ENCODE measurements at regions not wholly inside any gene's neighbourhood (a gene's known extent, or its start where the extent isn't known, plus 50 kb on each side); places are given as distances from the start of the nearest gene placed in this dataset.

DNA sequence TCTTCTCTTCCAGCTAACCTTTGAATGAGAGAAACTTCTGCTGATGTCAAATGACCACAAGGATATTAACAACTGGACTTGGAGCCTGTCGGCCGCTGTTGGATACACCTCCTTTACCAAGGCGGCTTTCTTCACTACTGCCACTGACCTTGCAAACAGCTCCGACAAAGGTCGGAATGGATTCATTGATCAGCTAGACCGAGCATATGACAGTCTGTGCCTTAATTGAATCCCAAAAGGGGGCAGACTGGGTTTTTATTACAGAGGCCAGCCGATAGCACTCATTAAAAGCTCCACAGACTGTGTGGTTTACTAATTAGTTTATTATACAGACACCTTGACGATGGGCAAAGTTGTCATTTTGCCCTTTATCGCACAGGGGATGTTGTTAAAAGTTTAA, 394.5 kb downstream of the RERGL start:
- Histone ChIP-seq H3K27ac (ENCODE audit: low read length) (no peak overlapping the region), H3K9me3 (ENCODE audit: control insufficient read depth, insufficient read depth, low read depth, low read length) (no peaks in the 10 kb centered on the region), H3K27me3 (ENCODE audit: control insufficient read depth, insufficient read depth, low read length) (no peaks in the 10 kb centered on the region), H3K4me1 (ENCODE audit: control insufficient read depth, insufficient read depth, low read length) (no peaks in the 10 kb centered on the region), H3K4me3 (ENCODE audit: low read depth in 2 of 2, low read length in 2 of 2) (no peak overlapping the region), H3K36me3 (ENCODE audit: control insufficient read depth, insufficient read depth, low read length) (no peaks in the 10 kb centered on the region)
- intact Hi-C loops (cut with micrococcal nuclease; ENCODE audit: unreplicated experiment), result no loop called here
- in situ Hi-C loops (cut with HindIII; ENCODE audit: low pct_unique_long_range_greater_than_20kb, low sequenced_read_pairs), result no loop called here
- BruUV-seq (replicated peaks), result no TSS peak
- no peak for ATAC-seq
- POLR2A ChIA-PET, result no interaction called here
- TF ChIP-seq, protein P1, sequence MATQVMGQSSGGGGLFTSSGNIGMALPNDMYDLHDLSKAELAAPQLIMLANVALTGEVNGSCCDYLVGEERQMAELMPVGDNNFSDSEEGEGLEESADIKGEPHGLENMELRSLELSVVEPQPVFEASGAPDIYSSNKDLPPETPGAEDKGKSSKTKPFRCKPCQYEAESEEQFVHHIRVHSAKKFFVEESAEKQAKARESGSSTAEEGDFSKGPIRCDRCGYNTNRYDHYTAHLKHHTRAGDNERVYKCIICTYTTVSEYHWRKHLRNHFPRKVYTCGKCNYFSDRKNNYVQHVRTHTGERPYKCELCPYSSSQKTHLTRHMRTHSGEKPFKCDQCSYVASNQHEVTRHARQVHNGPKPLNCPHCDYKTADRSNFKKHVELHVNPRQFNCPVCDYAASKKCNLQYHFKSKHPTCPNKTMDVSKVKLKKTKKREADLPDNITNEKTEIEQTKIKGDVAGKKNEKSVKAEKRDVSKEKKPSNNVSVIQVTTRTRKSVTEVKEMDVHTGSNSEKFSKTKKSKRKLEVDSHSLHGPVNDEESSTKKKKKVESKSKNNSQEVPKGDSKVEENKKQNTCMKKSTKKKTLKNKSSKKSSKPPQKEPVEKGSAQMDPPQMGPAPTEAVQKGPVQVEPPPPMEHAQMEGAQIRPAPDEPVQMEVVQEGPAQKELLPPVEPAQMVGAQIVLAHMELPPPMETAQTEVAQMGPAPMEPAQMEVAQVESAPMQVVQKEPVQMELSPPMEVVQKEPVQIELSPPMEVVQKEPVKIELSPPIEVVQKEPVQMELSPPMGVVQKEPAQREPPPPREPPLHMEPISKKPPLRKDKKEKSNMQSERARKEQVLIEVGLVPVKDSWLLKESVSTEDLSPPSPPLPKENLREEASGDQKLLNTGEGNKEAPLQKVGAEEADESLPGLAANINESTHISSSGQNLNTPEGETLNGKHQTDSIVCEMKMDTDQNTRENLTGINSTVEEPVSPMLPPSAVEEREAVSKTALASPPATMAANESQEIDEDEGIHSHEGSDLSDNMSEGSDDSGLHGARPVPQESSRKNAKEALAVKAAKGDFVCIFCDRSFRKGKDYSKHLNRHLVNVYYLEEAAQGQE (IDR thresholded peaks at IDR 0.05; ENCODE audit: insufficient read depth in 1 of 2, low read depth in 2 of 2, low read length in 1 of 2), result no peak
- TF ChIP-seq, protein P2, sequence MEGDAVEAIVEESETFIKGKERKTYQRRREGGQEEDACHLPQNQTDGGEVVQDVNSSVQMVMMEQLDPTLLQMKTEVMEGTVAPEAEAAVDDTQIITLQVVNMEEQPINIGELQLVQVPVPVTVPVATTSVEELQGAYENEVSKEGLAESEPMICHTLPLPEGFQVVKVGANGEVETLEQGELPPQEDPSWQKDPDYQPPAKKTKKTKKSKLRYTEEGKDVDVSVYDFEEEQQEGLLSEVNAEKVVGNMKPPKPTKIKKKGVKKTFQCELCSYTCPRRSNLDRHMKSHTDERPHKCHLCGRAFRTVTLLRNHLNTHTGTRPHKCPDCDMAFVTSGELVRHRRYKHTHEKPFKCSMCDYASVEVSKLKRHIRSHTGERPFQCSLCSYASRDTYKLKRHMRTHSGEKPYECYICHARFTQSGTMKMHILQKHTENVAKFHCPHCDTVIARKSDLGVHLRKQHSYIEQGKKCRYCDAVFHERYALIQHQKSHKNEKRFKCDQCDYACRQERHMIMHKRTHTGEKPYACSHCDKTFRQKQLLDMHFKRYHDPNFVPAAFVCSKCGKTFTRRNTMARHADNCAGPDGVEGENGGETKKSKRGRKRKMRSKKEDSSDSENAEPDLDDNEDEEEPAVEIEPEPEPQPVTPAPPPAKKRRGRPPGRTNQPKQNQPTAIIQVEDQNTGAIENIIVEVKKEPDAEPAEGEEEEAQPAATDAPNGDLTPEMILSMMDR (IDR thresholded peaks at IDR 0.05), result no peak
- TF ChIP-seq SIN3A (IDR thresholded peaks at IDR 0.05; ENCODE audit: borderline replicate concordance, insufficient read depth, low read depth, low read length) (no peak), POLR2AphosphoS5 (IDR thresholded peaks at IDR 0.05; ENCODE audit: low read depth, low read length) (no peak), TCF7L2 (IDR thresholded peaks at IDR 0.05; ENCODE audit: low read depth, low read length) (no peak)
- CTCF ChIA-PET, result no interaction called here
- no peak for DNase-seq (ENCODE audit: low read depth, low spot score)

DNA sequence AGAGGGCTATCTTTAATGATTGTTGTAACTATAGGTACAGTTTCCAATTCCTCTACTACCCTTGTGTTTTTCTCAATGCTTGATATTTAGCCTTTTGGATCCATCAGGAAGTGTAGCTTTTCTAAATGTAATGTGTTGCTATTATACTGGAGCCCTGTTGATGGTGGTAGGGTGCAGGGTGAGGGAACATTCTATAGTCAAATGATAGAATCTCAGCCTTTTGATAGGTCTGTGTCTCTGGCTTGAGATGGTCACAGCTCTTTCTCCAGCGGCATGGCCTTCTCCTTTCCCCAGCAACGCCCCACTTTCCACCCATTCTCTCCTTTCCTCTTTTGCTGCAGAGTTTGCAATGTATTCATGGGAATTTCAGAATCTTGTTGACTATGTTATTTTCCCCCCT, 398.6 kb downstream of the RERGL start:
- Histone ChIP-seq H3K27ac (ENCODE audit: low read length) (no peak overlapping the region), H3K27me3 (ENCODE audit: control insufficient read depth, insufficient read depth, low read length) (no peaks in the 10 kb centered on the region), H3K9me3 (ENCODE audit: control insufficient read depth, insufficient read depth, low read depth, low read length) (no peaks in the 10 kb centered on the region), H3K36me3 (ENCODE audit: control insufficient read depth, insufficient read depth, low read length) (no peaks in the 10 kb centered on the region), H3K4me3 (ENCODE audit: low read depth in 2 of 2, low read length in 2 of 2) (no peak overlapping the region), H3K4me1 (ENCODE audit: control insufficient read depth, insufficient read depth, low read length) (no peaks in the 10 kb centered on the region)
- CTCF ChIA-PET, result no interaction called here
- in situ Hi-C loops (cut with HindIII; ENCODE audit: low pct_unique_long_range_greater_than_20kb, low sequenced_read_pairs), result no loop called here
- POLR2A ChIA-PET, result no interaction called here
- no peak for DNase-seq (ENCODE audit: low read depth, low spot score)
- no peak for ATAC-seq
- TF ChIP-seq TCF7L2 (IDR thresholded peaks at IDR 0.05; ENCODE audit: low read depth, low read length), result no peak
- TF ChIP-seq, protein P1 (IDR thresholded peaks at IDR 0.05; ENCODE audit: insufficient read depth in 1 of 2, low read depth in 2 of 2, low read length in 1 of 2), result no peak
- no peak for TF ChIP-seq POLR2AphosphoS5 (IDR thresholded peaks at IDR 0.05; ENCODE audit: low read depth, low read length)
- TF ChIP-seq SIN3A (IDR thresholded peaks at IDR 0.05; ENCODE audit: borderline replicate concordance, insufficient read depth, low read depth, low read length), result no peak
- BruUV-seq (replicated peaks), result no TSS peak
- intact Hi-C loops (cut with micrococcal nuclease; ENCODE audit: unreplicated experiment), result no loop called here

Data from Panc1 (cell line).